ENCODE measurements at regions not wholly inside any gene's neighbourhood (a gene's known extent, or its start where the extent isn't known, plus 50 kb on each side); places are given as distances from the start of the nearest gene placed in this dataset.

DNA sequence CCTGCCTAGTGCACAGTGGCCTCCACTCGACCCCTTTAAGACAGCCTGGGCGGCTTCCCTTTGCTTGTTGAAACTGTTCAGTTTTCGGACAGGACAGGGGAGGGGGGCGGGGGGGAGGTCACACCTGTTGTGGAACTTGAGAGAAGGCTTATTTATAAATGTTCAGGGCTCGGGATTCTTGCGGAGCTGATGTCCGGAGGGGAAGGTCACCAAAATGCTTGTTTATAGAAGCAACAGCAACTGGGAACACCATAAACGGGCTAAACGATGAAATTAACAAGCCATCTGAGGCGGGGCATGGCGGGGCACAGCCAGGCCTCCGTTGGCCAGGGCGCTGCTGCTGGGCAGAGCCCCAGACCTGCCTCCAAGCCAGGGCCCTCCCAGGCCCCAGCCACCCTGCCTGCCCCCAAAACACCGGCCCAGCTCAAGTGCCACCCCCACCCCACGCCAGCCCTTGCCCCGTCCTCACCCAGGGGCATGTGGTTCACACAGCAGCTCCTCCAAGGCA lies 59.8 kb upstream of the CASZ1 start:
- intact Hi-C loops (cut with DNase I), result no loop called here

DNA sequence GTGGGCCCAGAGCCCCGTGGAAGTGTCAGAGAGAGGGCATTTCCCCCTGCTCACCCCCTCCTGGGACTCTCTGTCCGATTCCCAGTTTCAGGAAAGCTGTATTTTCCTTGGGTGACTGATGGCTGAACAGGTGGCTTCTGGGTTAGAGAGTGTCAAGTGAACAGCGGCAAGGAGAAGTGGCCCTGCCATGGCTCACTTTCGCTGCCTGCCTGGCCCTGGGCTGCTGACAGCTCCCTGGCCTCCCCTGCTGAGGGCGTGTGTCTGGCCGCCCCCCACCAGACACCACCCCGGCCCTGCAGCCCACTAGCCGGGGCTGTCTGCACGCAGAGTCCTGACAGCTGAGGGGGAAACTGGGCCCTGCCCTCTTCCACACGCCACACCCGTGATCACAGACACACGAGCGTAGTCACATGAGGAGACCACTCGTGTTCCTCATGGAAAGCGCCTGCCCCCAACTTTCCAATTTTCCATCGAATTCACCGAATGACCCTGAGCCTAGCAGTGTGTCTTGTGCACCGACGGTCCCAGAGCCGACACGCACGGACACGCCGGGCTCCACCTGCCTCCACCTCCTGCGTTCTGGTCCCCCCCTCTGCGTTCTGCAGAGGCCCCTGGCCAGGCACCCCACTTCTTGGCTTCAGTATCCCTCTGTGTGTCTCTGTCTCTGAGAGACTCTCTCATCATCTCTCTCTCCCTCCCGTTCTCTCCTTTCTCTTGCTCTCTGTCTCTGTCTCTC lies 60.6 kb upstream of the CASZ1 start:
- intact Hi-C loops (cut with DNase I), result no loop called here
- no peak for DNase-seq (ENCODE audit: extremely low spot score)
- H3K9me3 ChIP-seq, result no peaks in the 10 kb centered on the region
- H3K27me3 ChIP-seq, result peaks cover 0 to 8% (median 0%) of the 10 kb centered on the region in 4 donors
- WGBS, result 81% methylated on average over 24 of the region's 27 CpGs
- H3K4me1 ChIP-seq, result peaks cover under 1 to 8% (median 1%) of the 10 kb centered on the region in 4 donors
- no peak overlapping the region for H3K4me3 ChIP-seq
- TF ChIP-seq EP300 (IDR thresholded peaks at IDR 0.05) (no peak), CTCF (IDR thresholded peaks at IDR 0.05) (no peak), POLR2A (IDR thresholded peaks at IDR 0.05; ENCODE audit: low read depth) (no peak), POLR2AphosphoS5 (IDR thresholded peaks at IDR 0.05) (no peak)
- H3K36me3 ChIP-seq, result no peaks in the 10 kb centered on the region
- no peak overlapping the region for H3K27ac ChIP-seq (replicated peaks in 1 of 4)

More for the DNA sequence above, 59.8 kb upstream of the CASZ1 start:
- Histone ChIP-seq H3K27me3 (peaks cover 0 to 8% (median 0%) of the 10 kb centered on the region in 4 donors), H3K27ac (replicated peaks in 1 of 4) (no peak overlapping the region), H3K36me3 (no peaks in the 10 kb centered on the region), H3K4me1 (peaks cover 0 to 2% (median 0%) of the 10 kb centered on the region in 4 donors), H3K9me3 (no peaks in the 10 kb centered on the region), H3K4me3 (no peak overlapping the region)
- WGBS, result 74% methylated on average over 11 of the region's 16 CpGs
- DNase-seq (ENCODE audit: extremely low spot score), result no peak
- no peak for TF ChIP-seq EP300 (IDR thresholded peaks at IDR 0.05)
- no peak for TF ChIP-seq POLR2AphosphoS5 (IDR thresholded peaks at IDR 0.05)
- no peak for TF ChIP-seq POLR2A (IDR thresholded peaks at IDR 0.05; ENCODE audit: low read depth)
- TF ChIP-seq CTCF (IDR thresholded peaks at IDR 0.05), result no peak

DNA sequence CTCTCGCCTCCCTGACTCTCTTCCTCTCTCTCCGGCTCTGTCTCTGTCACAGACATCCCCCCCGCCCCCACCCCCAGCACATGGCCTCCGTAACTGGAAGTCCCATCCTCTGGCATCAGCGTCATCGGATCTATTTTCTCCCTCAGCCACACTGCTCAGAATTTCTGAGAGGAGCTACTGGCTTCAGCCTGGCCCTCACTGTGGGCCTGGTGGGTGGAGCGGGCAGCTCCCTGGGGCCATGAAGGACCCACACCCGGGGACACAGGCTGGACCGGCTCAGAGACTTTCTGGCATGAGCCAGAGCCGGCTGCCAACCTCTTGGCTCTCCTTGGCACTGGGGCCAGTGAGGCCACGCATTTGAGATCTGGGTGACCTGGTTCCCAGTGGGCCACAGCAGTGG lies 61.2 kb upstream of the CASZ1 start:
- H3K27me3 ChIP-seq, result peaks cover 0 to 8% (median 0%) of the 10 kb centered on the region in 4 donors
- intact Hi-C loops (cut with DNase I), result no loop called here
- H3K27ac ChIP-seq (replicated peaks in 1 of 4), result no peak overlapping the region
- no peaks in the 10 kb centered on the region for H3K9me3 ChIP-seq
- no peak overlapping the region for H3K4me3 ChIP-seq
- H3K36me3 ChIP-seq, result no peaks in the 10 kb centered on the region
- DNase-seq (ENCODE audit: extremely low spot score), result no peak
- TF ChIP-seq EP300 (IDR thresholded peaks at IDR 0.05), result no peak
- peaks cover 7 to 11% (median 8%) of the 10 kb centered on the region in 4 donors for H3K4me1 ChIP-seq
- 80% methylated on average over 11 of the region's 11 CpGs for WGBS

DNA sequence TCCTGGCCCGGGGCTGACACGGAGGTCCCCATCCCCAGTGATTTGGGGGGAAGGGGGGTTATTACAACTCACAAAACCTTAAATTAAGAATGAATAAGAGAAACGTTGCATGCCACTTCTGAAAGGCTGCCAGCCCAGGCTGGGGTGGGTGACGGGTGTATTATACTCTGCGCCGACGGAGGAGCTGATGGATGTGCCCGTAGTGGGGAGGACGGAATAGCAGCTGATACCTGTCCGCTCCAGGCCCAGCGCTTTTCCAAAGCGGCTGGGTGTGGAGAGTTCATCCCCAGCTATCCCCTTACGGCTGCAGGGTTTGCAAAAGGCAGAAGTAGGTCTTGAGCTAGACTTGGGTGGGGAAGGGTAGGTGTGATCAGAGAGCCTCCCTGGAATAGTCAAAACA lies 63.8 kb upstream of the CASZ1 start:
- H3K27me3 ChIP-seq, result peaks cover 0 to 13% (median 0%) of the 10 kb centered on the region in 4 donors
- no peaks in the 10 kb centered on the region for H3K36me3 ChIP-seq
- no peak for DNase-seq (ENCODE audit: extremely low spot score)
- peaks cover 12 to 19% (median 14%) of the 10 kb centered on the region in 4 donors for H3K4me1 ChIP-seq
- no peak overlapping the region for H3K27ac ChIP-seq (replicated peaks in 1 of 4)
- no peak overlapping the region for H3K4me3 ChIP-seq
- WGBS, result 74% methylated on average over 13 of the region's 13 CpGs
- intact Hi-C loops (cut with DNase I), result loop anchor here (5.0 to 10.0 kb wide), 2 partner anchors 58 to 155 kb away; no protein-coding TSS in a partner anchor
- H3K9me3 ChIP-seq, result no peaks in the 10 kb centered on the region
- no peak for TF ChIP-seq POLR2A (IDR thresholded peaks at IDR 0.05; ENCODE audit: low read depth)
- TF ChIP-seq POLR2AphosphoS5 (IDR thresholded peaks at IDR 0.05), result no peak
- TF ChIP-seq EP300 (IDR thresholded peaks at IDR 0.05), result no peak
- no peak for TF ChIP-seq CTCF (IDR thresholded peaks at IDR 0.05)

- no peak for DNase-seq (ENCODE audit: extremely low spot score)
- no peaks in the 10 kb centered on the region for H3K9me3 ChIP-seq
- peaks cover 12 to 19% (median 14%) of the 10 kb centered on the region in 4 donors for H3K4me1 ChIP-seq
- H3K4me3 ChIP-seq, result no peak overlapping the region
- no peaks in the 10 kb centered on the region for H3K36me3 ChIP-seq
- 68% methylated on average over 10 of the region's 11 CpGs for WGBS
- intact Hi-C loops (cut with DNase I), result loop anchor here (5.0 to 10.0 kb wide), 2 partner anchors 58 to 156 kb away; no protein-coding TSS in a partner anchor
- peaks cover 0 to 13% (median 0%) of the 10 kb centered on the region in 4 donors for H3K27me3 ChIP-seq
- H3K27ac ChIP-seq (replicated peaks in 1 of 4), result no peak overlapping the region
- TF ChIP-seq CTCF (IDR thresholded peaks at IDR 0.05) (no peak), EP300 (IDR thresholded peaks at IDR 0.05) (no peak), POLR2A (IDR thresholded peaks at IDR 0.05; ENCODE audit: low read depth) (no peak), POLR2AphosphoS5 (IDR thresholded peaks at IDR 0.05) (no peak)
Observed at GRCh38 chr1:10860682-10861081, 64.2 kb upstream of the CASZ1 start.

Measured in esophagus muscularis mucosa (tissue), 4 donors.